Stimulated activated CD4-positive, alpha-beta T cell treated with anti-CD3 and anti-CD28 coated beads, TNF-alpha, amount 100 ng/mL, for 1 hour (primary cell): ENCODE measurements at regions not wholly inside any gene's neighbourhood (a gene's known extent, or its start where the extent isn't known, plus 50 kb on each side); places are given as distances from the start of the nearest gene placed in this dataset.

ENCODE experiments used
- DNase-seq, 3 donors: peaks; one replicate each; pipeline ENCODE4 v3.0.0-alpha.2; 2020; ENCODE audit warnings: low read depth in 3 of 3, low spot score in 1 of 3

GRCh38 chr2:173808718-173809117 is 156.5 kb downstream of the SP3 start:
- DNase-seq = no peak

DNA sequence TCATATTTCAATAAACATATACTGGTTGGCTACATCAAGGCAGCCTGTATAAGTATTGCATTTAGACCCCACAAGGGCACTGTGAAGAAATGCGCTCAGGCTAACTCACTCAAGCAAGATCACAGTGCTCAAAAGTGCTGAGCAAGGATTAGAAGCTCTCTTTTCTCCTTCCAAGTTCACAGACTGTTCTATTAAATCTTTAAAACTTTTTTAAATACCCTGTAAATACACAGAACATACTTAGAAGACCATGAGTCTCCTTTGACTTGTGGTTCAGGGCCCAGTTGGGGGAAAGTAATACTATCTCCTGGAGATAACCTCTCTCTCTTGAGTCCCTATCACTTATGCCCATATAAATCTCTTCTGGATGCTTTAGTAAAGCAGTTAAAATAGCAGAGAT is 152.9 kb downstream of the SP3 start:
- no peak for DNase-seq

GRCh38 chr2:173814306-173814705 is 150.9 kb downstream of the SP3 start:
- no peak for DNase-seq

DNA sequence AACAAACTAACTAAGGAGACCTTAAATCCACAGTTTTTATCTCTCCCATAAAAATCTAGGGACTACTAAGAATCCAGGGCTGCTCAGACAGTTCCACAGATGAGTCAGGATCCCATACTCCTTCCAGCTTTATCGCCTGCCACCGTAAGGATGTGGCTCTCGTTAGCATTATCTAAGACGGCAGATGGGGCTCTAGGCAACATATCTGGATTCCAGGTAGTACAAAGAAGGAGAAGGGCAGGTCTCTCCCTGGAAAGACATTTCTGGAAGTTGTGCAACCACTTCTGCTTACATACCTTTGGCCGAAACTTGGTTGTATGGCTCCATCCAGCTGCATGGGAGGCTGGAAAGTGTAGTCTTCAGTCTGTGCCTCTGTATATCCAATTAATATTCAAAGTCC is 149.4 kb downstream of the SP3 start:
- DNase-seq = no peak

GRCh38 chr2:173817582-173817981 is 147.6 kb downstream of the SP3 start:
- no peak for DNase-seq

DNA sequence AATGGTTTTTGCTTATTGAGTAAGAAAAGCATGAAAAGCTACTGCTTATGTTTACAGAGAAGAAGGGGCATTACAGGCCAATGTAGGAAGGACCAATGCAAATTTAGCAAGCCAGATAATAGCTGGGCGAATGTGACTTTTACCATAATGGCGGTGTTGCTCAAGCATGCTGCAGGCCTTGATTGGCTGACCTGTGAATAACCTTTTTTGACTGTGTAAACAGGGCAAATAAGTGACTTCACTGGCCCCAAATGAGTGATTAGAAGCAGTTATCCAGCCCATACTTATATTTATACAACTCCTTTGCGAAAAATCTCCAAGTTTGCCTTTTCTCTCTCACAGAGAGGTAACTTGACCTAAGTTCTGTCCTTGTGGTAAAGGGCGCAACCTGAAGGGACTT is 146.9 kb downstream of the SP3 start:
- DNase-seq = no peak

GRCh38 chr2:173819852-173820251 is 145.3 kb downstream of the SP3 start:
- DNase-seq = no peak

- DNase-seq = no peak
Measured at GRCh38 chr2:173821451-173821850, 143.7 kb downstream of the SP3 start.

DNA sequence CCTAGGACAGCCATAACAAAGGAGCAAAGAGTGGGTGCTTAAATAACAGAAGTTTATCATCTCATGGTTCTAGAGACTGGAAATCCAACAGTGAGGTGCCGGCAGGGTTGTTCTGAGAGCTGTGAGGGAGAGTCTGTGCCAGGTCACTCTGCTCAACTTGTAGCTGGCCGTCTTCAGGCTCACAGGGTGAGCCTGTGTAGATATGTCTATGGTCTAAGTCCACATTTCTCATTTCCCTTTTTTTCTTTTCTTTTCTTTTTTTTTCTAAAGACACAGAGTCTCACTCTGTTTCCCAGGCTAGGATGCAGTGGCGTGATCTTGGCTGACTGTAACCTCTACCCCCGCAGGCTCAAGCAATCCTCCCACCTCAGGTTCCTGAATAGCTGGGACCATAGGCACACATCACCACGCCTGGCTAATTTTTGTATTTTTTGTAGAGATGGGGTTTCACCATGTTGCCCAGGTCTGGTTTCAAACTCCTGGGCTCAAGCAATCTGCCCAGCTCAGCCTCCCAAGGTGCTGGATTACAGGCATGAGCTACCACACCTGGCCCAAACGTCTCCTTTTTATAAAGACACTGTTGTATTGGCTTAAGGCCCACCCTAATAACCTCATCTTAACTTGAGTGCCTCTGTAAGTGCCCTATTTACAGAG is 142.2 kb downstream of the SP3 start:
- DNase-seq = no peak

DNA sequence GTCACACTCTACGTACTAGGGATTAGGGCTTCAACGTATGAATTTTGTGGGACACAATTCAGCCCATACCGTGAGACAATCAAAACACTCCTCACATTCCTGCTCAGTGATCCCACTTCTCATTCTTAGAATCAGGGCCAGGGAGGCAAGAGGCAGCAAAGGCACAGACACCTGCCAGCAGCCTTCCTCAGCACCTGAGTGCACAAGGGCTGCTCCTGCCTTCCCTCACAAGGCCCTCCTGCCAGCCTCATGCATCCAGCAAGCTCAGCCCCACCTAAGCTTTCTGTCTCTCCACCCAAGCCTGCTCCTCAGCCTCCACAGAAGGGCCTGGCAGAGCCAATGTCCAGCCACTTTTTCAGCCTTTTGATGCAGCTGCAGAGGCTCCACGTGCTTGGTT is 141.6 kb downstream of the SP3 start:
- DNase-seq = no peak

GRCh38 chr2:173828189-173829142 is 136.7 kb downstream of the SP3 start:
- no peak for DNase-seq

- no peak for DNase-seq
Measured at GRCh38 chr2:173829727-173830126, 135.4 kb downstream of the SP3 start.

DNA sequence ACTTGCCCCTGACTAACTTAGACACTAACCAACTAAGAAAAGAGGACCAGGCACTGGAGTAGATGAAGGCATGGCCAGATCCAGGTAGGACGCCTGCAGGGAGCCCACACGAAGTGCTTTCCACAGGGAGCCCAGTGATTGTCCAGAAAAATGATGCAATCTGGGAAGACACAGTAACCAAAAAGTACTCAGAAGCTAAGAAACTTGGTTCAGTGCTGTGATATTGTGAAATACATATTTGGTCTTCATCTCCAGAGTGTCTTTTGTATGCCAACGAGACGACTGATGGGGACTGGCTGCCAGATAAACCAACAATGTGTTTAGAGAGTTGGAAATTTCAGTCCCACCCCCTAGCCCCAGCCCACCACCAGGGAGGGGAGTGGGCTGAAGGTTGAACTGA is 135.0 kb downstream of the SP3 start:
- DNase-seq = no peak

GRCh38 chr2:173831312-173832229 is 133.6 kb downstream of the SP3 start:
- DNase-seq = no peak

- DNase-seq = no peak
Measured at GRCh38 chr2:173834141-173834540, 131.0 kb downstream of the SP3 start.

DNA sequence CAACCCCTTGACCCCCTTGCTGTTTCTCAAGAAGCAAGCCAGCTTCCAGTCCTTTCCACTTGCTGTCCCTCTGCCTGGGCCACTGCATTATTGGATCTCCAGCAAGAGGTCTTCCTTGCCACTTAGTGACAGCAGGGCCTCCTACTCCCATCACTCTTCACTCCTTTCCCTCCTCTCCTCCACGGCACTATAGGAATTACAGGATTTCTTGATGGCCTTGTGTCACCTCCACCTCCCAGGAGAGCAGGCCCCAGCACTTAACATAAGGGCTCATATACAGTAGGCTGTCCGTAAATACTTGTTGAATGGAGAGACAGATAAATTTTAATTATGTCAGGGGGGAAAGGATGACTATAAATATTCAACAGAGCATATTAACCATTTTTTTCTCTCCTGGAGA is 129.4 kb downstream of the SP3 start:
- no peak for DNase-seq

DNA sequence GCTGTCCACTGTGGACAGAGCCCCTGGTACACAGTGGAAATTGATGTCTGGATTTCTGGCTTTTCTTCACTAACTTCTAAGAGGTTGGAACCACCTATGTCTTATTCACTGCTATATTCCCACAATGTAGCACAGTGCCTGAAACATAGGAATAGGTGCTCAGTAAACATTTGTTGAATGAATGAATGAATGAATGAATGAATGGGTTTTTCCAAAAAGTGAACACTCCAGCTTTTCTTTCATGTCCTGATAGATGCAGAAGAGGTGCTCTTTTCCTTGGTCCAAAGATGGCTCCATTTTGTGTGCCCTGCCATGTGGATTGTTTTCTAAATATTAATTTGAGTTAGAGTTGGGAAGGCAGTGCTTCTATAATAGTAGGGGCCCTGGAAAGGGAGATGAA is 124.1 kb downstream of the SP3 start:
- no peak for DNase-seq

GRCh38 chr2:173843526-173843925 is 121.6 kb downstream of the SP3 start:
- DNase-seq = no peak

DNA sequence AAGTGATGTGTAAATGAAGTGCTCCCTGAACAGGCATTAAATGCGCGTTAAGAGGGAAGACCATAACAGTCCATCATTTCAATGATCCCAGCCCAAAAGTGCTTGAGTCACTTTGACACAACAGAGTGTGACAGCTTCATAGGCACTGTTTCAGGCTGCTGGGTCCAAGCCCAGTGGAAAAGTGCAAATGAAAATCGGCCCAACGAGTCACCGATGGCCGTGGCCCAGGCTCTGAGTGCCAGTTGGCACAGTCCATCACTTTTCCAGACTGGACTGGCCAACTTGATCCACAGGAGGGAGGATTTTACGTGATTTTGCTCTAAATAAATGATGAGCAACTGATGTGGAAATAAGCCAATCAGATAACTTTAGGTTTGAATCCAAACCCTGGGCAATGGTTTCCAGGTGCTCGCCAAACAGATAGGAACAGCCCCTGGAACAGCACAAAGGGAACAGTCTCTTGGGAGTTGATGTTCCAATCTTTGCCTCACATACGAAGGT is 114.0 kb downstream of the SP3 start:
- no peak for DNase-seq

DNA sequence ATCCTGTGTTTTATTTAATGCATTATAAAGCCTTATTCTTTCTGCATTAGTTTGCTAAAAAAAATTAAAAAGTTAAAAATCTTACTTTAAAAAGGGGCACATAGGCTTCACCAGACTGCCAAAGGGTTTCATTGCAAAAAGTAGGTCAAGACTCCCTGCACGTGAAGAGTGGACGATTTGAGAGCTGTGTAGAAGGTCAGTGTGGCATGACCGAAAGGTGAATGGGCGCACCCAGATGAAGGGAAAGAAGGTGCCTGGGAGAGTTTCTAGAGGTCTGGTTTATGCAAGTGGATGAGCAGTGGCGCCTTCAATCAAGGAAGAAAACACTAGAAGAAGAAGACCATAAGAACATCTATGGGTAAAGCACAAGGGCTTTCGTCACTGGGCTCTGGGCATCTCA is 111.0 kb downstream of the SP3 start:
- no peak for DNase-seq

DNA sequence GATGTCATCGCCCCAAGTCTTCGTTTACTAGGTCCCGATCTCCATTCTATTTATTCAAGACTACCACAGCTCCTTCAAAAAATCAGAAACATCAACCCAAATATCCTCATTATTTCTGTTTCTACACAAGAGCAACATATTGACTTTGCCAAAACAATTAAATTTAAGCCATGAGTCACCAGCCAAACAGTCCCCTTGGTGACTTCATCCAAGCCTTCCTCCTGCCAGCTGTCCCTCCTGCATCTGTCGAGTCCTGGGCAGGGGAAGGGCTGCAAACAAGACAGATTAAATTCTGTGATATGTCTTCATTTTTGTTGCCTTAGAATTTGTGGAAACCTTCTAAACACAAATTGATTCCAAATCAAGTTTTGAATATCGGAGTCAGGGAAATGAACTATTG is 110.3 kb downstream of the SP3 start:
- no peak for DNase-seq
